Stimulated activated CD4-positive, alpha-beta T cell treated with anti-CD3 and anti-CD28 coated beads, Interleukin-15, amount 100 ng/mL, for 24 hours (primary cell): ENCODE measurements at regions not wholly inside any gene's neighbourhood (a gene's known extent, or its start where the extent isn't known, plus 50 kb on each side); places are given as distances from the start of the nearest gene placed in this dataset.
"Not testable (repeated sequence)": the region's sequence is repeated elsewhere in the genome, so short reads cannot be mapped to it uniquely, and the experiment has no call there.

ENCODE experiments used
- DNase-seq: peaks from one replicate; pipeline ENCODE4 v3.0.0-alpha.2; 2020

DNA sequence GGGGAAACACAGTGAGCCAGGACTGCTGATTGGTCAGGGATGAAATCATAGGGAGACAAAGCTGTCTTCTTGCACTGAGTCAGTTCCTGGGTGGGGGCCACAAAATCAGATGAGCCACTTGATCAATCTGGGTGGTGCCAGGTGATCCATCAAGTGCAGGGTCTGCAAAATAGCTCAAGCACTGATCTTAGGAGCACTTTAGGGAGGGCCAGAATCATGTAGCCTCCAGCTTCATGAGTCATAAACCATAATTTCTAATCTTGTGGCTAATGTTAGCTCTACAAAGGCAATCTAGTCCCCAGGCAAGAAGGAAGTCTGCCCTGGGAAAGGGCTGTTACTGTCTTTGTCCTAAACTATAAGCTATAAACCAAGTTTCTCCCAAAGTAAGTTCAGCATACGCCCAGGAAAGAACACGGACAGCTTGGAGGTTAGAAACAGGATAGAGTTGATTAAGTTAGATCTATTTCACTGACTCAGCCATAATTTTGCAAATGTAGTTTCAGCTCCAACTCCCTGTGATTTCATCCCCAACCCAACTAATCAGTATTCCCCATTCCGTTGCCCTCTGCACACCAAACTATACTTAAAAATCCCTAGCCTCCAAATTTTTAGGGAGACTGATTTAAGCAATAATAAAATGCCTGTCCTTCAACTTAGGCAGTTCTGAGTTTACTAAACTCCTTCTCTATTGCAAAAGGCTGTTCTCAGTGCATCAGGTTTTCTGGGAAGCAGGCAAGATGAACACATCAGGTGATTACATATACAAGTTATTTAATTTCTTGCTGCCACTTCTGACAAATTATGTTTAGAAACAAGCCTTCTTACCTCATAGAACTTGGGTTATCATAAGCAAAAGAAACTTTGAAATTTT, 226.9 kb upstream of the SPOPL start:
- no peak for DNase-seq

- DNase-seq, result no peak
Observed at GRCh38 chr2:138275292-138275690, 226.3 kb upstream of the SPOPL start.

DNA sequence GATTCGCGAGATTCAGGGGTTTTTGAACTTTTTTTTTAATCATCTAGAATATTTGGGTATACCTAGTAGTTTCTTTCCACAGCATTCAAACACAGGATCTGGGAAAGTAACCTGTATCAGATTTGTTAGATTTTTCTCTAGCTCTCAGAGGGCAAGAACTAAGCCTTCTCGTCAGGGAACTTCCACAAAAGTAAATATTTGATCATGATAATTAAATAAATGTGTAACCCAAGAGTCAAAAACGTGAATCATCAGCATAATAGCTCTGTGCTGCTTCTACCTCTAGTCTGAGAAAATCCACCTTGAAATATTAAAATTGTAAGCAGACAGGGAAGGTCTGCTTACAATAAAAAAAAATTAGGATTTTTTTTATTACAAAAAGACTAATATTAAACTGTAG, 225.7 kb upstream of the SPOPL start:
- no peak for DNase-seq

DNA sequence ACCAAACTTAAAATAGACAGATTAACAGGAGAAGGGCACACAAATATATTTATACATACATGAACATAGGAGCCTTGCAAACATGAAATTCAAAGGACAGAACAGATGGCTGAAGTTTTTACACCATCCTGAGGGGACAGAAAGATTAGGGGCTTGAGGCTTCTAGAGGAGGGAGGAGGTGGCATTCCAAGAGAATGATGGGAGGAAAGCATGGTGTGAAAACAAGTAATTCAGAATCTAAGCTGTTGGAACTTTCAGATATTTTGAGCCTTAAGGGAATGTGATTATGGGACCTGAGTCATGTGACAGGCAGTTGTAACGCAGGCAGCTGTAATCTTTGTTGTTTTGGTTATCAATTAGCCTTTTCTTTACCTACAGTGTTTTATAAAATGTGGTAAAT, 225.2 kb upstream of the SPOPL start:
- no peak for DNase-seq

DNA sequence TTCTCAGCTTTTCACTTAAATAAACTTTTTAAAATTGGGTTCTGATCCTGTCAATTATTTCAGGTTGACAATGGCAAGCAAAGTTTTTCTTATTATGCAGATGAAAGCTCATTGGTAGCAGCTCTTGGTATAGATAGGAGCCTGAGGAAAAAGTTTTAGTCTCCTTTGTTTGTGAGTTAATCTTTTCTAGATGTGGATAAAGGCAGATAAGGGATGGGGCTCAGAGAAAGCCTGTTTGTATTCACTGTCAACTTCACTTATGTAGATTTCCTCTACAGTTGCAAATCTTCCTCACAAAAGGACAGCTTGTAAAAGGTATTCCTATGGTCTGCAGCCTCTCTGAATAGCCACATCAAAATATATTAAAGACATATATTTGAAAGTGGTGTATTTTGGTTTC, 224.5 kb upstream of the SPOPL start:
- no peak for DNase-seq

DNA sequence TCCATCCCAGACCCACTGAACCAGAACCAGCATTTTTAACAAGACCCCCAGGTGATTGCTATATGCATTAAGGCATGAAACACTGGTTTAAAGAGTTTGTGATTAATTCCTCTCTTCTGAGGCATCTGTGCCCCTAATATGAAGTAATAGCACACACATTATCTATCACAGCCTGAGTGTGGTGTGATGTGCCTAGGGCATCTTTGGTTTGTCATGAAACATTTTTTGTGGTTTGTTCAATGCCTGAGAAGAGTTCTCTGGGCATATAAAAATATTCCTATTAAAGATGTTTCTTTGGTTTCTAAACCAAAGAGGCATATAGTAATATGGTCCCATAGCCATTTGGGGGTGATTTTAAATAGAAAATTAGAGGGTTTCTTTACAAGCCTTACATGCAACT, 221.7 kb upstream of the SPOPL start:
- no peak for DNase-seq

- no peak for DNase-seq
Observed at GRCh38 chr2:138280999-138281695, 220.4 kb upstream of the SPOPL start.

- DNase-seq, result no peak
Observed at GRCh38 chr2:138282014-138282672, 219.4 kb upstream of the SPOPL start.

DNA sequence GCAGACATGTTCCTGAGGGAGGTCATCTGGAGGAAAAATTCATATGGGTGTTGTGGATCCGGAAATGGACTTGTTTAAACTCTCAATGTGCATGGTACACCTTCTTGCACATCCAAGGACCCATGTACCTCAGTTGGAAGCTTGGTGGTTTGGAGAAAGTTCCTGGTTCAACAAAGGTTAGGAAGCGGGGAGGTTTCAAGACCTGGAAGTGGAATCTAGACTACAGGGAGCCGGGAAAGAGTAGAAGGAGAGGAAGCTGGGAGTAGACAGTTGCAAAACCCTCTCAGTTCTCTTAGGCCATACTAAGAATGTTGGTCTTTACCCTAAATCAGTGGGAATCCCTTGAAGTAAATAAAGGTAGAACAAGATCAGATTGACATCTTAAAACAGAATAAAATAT, 209.8 kb upstream of the SPOPL start:
- no peak for DNase-seq

DNA sequence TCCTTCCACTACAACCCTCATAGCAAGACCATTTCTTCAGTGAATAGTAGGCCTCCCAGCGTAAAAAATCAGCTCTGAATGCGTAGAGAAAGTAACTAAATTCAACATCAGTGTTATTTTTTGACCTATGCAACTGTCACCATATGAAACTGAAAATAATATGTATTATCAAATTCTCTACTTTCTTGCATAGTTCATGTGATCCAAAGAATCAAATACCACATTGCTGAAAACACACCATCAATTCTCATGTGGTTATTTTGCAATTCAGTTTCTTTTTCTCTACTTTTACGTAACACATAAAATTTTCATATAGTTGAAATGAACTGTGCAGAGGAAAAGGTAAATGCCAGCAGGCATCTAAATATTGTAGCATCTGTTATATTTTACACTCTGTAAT, 208.5 kb upstream of the SPOPL start:
- no peak for DNase-seq

DNA sequence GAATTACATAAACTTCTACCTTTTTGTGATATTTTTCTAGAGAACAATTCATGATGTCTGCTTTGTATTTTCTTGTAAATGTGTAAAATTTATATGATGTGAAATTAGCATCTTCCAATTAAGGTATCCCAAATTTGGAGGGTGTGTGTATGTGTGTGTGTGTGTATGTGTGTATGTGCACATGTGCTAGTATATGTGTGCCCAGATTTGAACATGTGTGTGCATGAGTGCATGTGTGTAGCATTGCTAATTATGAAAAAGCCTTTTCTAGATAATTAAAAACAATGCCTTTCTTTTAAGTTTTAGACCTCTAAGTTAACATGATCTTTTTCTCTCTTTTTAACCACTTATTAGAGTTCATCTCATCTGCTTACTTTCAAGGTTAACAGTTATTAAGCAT, 208.0 kb upstream of the SPOPL start:
- no peak for DNase-seq

- DNase-seq, result no peak
Observed at GRCh38 chr2:138294451-138294850, 207.1 kb upstream of the SPOPL start.

DNA sequence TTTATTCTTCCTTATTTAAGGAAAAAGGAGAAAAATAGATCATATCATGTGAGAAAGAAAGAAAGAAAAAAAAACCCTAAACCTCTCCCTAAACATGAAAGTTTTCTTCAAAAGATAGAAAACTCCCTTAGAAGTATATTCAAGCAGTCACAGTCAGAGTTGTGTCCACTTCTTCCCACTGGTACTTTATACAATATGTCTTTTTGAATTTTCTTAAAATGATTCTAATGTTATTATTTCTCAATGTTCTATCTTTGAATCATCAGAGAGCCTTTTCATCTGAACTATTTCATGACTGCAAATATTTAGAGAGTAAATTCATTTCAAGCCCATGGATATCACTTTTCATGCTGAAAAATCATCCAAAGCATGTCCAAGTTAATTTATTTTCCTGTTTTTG, 205.2 kb upstream of the SPOPL start:
- DNase-seq, result no peak

DNA sequence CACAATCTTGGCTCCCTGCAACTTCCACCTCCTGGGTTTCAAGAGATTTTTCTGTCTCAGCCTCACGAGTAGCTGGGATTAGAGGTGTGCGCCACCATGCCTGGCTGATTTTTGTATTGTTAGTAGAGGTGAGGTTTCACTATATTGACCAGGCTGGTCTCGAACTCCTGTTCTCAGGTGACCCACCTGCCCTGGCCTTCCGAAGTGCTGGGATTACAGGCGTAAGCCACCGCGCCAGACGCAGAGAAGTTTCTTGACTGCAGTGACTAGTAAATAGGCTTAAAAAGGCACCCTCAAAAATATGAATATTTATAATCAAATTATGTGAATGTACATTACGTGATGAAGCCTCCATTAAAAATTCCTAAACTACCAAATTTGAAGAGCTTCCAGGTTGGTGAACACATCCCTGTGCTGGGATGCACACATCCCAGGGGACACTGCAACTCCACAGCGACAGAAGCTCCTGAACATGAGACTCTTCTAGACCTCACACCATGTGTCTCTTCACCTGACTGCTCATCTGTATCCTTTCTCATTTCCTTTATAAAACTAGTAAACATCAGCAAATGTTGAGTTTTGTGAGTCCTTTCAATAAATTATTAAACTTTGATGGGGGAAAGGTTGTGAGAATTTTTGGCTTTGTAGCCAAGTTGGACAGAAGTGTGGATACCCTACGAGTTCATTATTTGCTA, 203.3 kb upstream of the SPOPL start:
- no peak for DNase-seq

- DNase-seq, result no peak
Observed at GRCh38 chr2:138298900-138299299, 202.7 kb upstream of the SPOPL start.

DNA sequence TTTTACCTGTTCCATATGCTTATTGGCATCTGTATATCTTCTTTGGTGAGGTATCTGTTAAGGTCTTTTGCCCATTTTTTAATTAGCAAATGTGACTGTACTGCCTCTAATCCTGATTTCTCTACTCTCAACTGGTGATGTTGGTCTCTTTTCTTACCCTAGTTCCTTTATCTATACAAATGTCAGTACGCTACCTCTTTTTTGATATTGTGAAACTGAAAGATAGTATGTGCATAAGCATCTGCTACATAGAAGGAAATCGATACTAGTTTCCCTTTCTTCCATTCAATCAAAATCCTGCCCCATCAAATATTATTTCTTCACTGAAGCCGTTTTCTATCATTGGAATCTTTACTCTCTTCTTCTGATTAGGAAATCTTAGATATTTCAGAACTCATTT, 194.9 kb upstream of the SPOPL start:
- no peak for DNase-seq

GRCh38 chr2:138307099-138307498, 194.5 kb upstream of the SPOPL start:
- DNase-seq, result no peak

DNA sequence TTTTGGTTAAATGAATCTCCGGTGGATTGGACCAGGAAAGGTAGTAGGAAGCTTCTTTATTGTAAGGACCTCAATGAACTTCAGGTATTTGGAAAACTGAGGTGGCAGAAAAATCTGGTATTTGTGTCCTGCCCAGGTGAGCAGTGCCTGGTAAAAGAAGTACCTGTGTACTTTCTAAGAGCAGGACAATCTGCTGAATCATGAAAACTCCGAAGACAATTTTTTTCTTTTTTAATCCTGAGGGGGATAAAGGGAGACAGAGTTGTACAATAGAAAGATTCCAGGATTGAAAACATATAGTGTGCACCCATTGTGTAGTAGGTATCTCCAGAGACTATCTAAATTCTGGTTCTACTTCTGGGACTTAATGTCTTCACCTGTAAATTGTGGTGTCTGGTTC, 191.8 kb upstream of the SPOPL start:
- DNase-seq, result no peak

GRCh38 chr2:138312061-138312460, 189.5 kb upstream of the SPOPL start:
- DNase-seq, result no peak

- DNase-seq, result not testable (repeated sequence)
Observed at GRCh38 chr2:138315619-138316018, 186.0 kb upstream of the SPOPL start.

DNA sequence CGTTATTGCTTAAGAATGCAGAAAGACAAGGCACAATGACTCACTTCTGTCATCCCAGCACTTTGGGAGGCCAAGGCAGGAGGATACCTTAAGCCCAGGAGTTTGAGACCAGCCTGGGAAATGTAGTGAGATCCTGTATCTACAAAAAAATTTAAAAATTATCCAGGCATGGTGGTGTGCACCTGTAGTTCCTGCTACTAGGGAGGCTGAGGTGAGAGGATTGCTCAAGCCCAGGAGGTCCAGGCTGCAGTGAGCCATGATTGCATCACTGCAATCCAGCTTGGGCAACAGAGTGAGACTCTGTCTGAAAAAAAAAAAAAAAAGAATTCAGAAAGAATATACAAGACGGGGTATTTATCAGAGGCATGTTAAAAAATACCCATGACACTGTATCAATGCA, 182.0 kb upstream of the SPOPL start:
- DNase-seq, result no peak

DNA sequence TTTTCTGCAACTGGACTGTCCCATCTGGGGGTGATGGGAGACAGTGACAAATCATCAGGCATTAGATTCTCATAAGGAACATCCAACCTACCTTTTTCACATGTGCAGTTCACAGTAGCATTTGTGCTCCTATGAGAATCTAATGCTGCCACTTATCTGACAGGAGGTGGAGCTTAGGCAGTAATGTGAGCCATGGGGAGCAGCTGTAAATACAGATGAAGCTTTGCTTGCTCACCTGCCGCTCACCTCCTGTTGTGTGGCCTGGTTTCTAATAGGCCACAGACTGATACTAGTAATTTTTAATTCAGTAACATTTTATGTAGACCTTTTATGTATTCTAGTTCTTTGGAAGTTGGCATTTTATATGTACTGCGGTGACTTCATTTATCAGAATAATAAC, 180.1 kb upstream of the SPOPL start:
- DNase-seq, result no peak

DNA sequence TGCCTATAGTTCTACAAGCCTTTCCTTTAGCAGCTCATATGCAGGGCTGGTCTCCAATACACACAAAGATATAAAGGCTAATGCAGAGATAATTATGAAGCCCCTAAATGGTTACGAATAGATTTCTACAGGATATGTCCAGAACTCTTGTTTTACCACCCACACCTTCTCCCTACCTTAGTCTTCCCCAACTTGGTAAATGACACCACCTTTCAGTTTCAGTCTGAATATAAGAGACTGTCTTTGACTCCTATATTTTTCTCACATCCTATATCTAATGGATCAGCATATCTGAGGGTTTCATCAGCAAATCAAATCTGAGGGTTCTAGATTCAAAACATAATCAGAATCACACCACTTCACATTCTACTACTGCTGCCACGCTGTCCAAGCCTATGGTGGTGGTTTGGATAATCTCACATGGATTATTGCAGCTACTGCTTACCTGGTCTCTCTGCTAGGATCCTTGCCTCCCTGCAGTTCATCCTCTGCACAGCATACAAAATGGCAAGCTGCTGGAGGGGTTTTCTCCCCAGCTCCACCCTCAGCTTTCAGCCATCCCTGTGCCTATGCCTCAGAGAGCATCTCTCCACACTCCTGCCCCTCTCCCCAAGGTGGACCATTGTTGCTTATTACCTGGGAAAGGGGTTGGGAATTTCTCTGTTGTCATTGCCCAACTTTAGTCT, 178.0 kb upstream of the SPOPL start:
- no peak for DNase-seq
